ENCODE measurements at regions not wholly inside any gene's neighbourhood (a gene's known extent, or its start where the extent isn't known, plus 50 kb on each side); places are given as distances from the start of the nearest gene placed in this dataset.
A peak's percentile ranks its signal among the peaks of the same experiment; 100 is the strongest.
"Not testable (repeated sequence)": the region's sequence is repeated elsewhere in the genome, so short reads cannot be mapped to it uniquely, and the experiment has no call there.

- peaks cover 0 to 16% (median 5%) of the 10 kb centered on the region in 4 donors for H3K4me1 ChIP-seq
- no peak for TF ChIP-seq POLR2AphosphoS5 (IDR thresholded peaks at IDR 0.05)
- no peak for TF ChIP-seq EP300 (IDR thresholded peaks at IDR 0.05)
- TF ChIP-seq CTCF (IDR thresholded peaks at IDR 0.05): no peak
- no peak for TF ChIP-seq POLR2A (IDR thresholded peaks at IDR 0.05)
- H3K4me3 ChIP-seq: no peak overlapping the region
- peak overlapping the region in 2 of 4 donors; percentile 9 to 47 for H3K27ac ChIP-seq
- WGBS, 2 donors: 90 to 93% methylated on average over 1 of the region's 1 CpG
- no peak for DNase-seq
- H3K36me3 ChIP-seq: peaks cover 0 to 8% (median 0%) of the 10 kb centered on the region in 4 donors
- H3K27me3 ChIP-seq: no peaks in the 10 kb centered on the region
- intact Hi-C loops (cut with DNase I): loop anchor here (10.0 kb wide), 1 partner anchor 304 kb away; the partner anchor contains the start of gene SIPA1L1
- no peaks in the 10 kb centered on the region for H3K9me3 ChIP-seq
These were observed 303.0 kb upstream of the RGS6 start for GRCh38 chr14:71629250-71629649.

- no peaks in the 10 kb centered on the region for H3K9me3 ChIP-seq
- no peaks in the 10 kb centered on the region for H3K27me3 ChIP-seq
- H3K36me3 ChIP-seq: peaks cover 0 to 1% (median 0%) of the 10 kb centered on the region in 4 donors
- DNase-seq: no peak
- intact Hi-C loops (cut with DNase I): loop anchor here (10.0 kb wide), 1 partner anchor 305 kb away; the partner anchor contains the start of gene SIPA1L1
- H3K4me1 ChIP-seq: peaks cover 0 to 16% (median 5%) of the 10 kb centered on the region in 4 donors
- no peak overlapping the region for H3K4me3 ChIP-seq
- TF ChIP-seq CTCF (IDR thresholded peaks at IDR 0.05) (no peak), EP300 (IDR thresholded peaks at IDR 0.05) (no peak), POLR2AphosphoS5 (IDR thresholded peaks at IDR 0.05) (no peak), POLR2A (IDR thresholded peaks at IDR 0.05) (no peak)
- no peak overlapping the region for H3K27ac ChIP-seq
- 95 to 96% methylated on average over 7 of the region's 7 CpGs for WGBS, 2 donors
These were observed 302.3 kb upstream of the RGS6 start for GRCh38 chr14:71629765-71630492.

- H3K4me3 ChIP-seq; H3K27ac ChIP-seq; H3K9me3 ChIP-seq; H3K36me3 ChIP-seq; intact Hi-C loops (cut with DNase I); H3K27me3 ChIP-seq; DNase-seq: not testable (repeated sequence)
- WGBS, 2 donors: 97% methylated on average over 1 of the region's 1 CpG
- peaks cover 0 to 14% (median 5%) of the 10 kb centered on the region in 4 donors for H3K4me1 ChIP-seq
These were observed 301.2 kb upstream of the RGS6 start for GRCh38 chr14:71631030-71631429.

GRCh38 chr14:71632440-71632946 lies 299.7 kb upstream of the RGS6 start:
- no peaks in the 10 kb centered on the region for H3K27me3 ChIP-seq
- DNase-seq: no peak
- no peak overlapping the region for H3K27ac ChIP-seq
- intact Hi-C loops (cut with DNase I): no loop called here
- 93 to 94% methylated on average over 4 of the region's 4 CpGs for WGBS, 2 donors
- H3K36me3 ChIP-seq: no peaks in the 10 kb centered on the region
- H3K9me3 ChIP-seq: no peaks in the 10 kb centered on the region
- TF ChIP-seq POLR2A (IDR thresholded peaks at IDR 0.05) (no peak), EP300 (IDR thresholded peaks at IDR 0.05) (no peak), CTCF (IDR thresholded peaks at IDR 0.05) (no peak), POLR2AphosphoS5 (IDR thresholded peaks at IDR 0.05) (no peak)
- H3K4me3 ChIP-seq: no peak overlapping the region
- H3K4me1 ChIP-seq: peaks cover 0 to 11% (median 4%) of the 10 kb centered on the region in 4 donors

GRCh38 chr14:71636076-71636475 lies 296.2 kb upstream of the RGS6 start:
- Histone ChIP-seq H3K36me3 (no peaks in the 10 kb centered on the region), H3K4me1 (no peaks in the 10 kb centered on the region), H3K27me3 (no peaks in the 10 kb centered on the region), H3K4me3 (no peak overlapping the region), H3K27ac (no peak overlapping the region), H3K9me3 (no peaks in the 10 kb centered on the region)
- no peak for DNase-seq
- no peak for TF ChIP-seq EP300 (IDR thresholded peaks at IDR 0.05)
- TF ChIP-seq CTCF (IDR thresholded peaks at IDR 0.05): no peak
- no peak for TF ChIP-seq POLR2AphosphoS5 (IDR thresholded peaks at IDR 0.05)
- TF ChIP-seq POLR2A (IDR thresholded peaks at IDR 0.05): no peak
- intact Hi-C loops (cut with DNase I): no loop called here

Measured in sigmoid colon (tissue), 6 donors.